Muscle layer of duodenum (tissue), 2 donors: ENCODE measurements at regions not wholly inside any gene's neighbourhood (a gene's known extent, or its start where the extent isn't known, plus 50 kb on each side); places are given as distances from the start of the nearest gene placed in this dataset.

Experiments
- H3K27ac ChIP-seq: one replicate; pipeline ENCODE4 v1.7.0; 2013; ENCODE audit warnings: mild to moderate bottlenecking, low read length
- H3K27me3 ChIP-seq: one replicate; pipeline ENCODE4 v1.7.0; 2013; ENCODE audit warnings: low read depth, mild to moderate bottlenecking, control low read depth, low read length
- H3K36me3 ChIP-seq, 2 donors: one replicate each; pipeline ENCODE4 v1.7.0; 2013; ENCODE audit warnings: low read length in 2 of 2, control low read depth in 1 of 2, mild to moderate bottlenecking in 1 of 2; ENCODE audit not compliant: insufficient read depth in 2 of 2, control insufficient read depth in 1 of 2
- H3K4me1 ChIP-seq, 2 donors: one replicate each; pipeline ENCODE4 v1.7.0; 2013; ENCODE audit warnings: low read length in 2 of 2, mild to moderate bottlenecking in 2 of 2, control low read depth in 1 of 2, moderate library complexity in 1 of 2; ENCODE audit not compliant: insufficient read depth in 2 of 2, control insufficient read depth in 1 of 2
- H3K4me3 ChIP-seq, 2 donors: one replicate each; pipeline ENCODE4 v1.7.0; 2013; ENCODE audit warnings: low read length in 2 of 2, low read depth in 1 of 2, mild to moderate bottlenecking in 1 of 2
- H3K9me3 ChIP-seq, 2 donors: one replicate each; pipeline ENCODE4 v1.7.0; 2013; ENCODE audit warnings: low read length in 2 of 2, control low read depth in 1 of 2, mild to moderate bottlenecking in 1 of 2; ENCODE audit not compliant: control insufficient read depth in 1 of 2
- donor health status: healthy.

DNA sequence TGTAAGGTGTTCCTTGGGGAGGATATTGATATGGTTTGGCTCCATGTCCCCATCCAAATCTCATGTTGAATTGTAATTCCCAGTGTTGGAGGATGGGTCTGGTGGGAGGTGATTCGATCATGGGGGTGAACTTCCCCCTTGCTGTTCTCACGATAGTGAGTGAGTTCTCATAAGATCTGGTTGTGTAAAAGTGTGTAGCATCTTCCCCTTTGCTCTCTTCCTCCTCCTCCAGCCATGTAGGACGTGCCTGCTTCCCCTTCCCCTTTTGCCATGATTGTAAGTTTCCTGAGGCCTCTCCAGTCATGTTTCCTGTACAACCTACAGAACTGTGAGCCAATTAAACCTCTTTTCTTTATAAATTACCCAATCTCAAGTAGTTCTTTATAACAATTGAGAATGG, 458.7 kb downstream of the LPIN1 start:
- Histone ChIP-seq H3K9me3 (no peaks in the 10 kb centered on the region), H3K27me3 (no peaks in the 10 kb centered on the region), H3K36me3 (no peaks in the 10 kb centered on the region), H3K4me3 (no peak overlapping the region), H3K4me1 (peaks cover 0 to 6% of the 10 kb centered on the region in 2 donors), H3K27ac (no peak overlapping the region)

DNA sequence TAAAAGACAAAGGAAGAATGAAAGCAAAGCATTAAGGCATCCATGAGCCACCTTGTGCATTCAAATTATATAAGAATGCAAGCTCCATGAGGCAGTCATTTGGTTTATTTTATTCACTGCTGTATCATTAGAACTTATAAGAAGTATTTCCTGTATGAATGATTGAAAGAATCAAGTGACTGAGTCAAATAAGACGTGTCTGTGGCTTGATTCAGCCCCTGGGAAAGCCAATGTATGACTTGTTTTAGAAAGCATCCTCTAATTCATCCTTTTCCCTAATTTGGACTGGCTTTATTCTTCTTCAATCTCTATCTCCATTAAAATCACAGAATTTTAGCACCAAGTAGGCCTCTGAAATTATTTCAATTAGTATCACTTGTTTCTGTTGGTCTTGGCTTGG, 461.1 kb downstream of the LPIN1 start:
- no peak overlapping the region for H3K4me3 ChIP-seq
- H3K36me3 ChIP-seq = no peaks in the 10 kb centered on the region
- no peaks in the 10 kb centered on the region for H3K27me3 ChIP-seq
- H3K27ac ChIP-seq = no peak overlapping the region
- no peaks in the 10 kb centered on the region for H3K9me3 ChIP-seq
- peaks cover 0 to under 1% of the 10 kb centered on the region in 2 donors for H3K4me1 ChIP-seq

DNA sequence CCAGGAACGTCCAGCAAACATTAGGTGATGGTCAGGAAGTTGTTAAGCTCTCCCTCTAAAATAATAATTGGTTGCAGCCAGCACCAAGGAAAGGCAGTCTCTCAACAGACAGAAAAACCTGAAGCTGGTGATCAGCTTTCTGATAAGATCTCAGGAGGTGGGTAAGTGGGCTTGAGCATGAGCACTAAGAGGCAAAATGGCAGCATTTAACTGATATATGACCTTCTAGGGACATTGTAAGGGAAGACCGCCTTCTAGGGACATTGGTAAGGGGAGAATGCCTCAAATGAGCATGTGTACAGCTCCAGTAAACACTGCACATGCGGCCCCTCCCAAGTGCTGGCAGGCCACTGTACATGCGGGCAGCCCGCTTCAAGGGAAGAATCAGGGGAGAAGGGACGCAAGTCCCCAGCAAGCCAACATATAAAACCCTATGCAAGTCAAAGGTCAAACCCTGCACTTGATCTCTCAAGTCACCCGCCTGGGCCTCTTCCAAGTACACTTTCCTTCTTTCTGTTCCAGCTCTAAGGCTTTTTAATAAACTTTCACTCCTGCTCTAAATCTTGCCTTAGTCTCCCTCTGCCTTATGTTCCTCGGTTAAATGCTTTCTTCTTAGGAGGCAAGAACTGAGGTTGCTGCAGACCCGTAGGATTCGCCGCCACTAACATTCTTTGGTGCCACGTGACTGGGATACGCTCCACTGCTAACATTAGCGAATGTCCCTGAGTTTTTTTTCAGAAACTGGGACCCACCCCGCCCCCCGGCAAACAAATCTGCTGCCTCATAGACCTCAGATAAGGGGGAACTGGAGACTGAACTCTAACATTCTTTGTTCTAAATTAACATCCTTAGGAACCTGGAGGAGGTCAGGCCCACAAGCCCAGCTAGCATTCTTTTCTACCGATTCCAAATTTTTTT, 463.8 kb downstream of the LPIN1 start:
- H3K4me1 ChIP-seq = no peaks in the 10 kb centered on the region
- no peak overlapping the region for H3K4me3 ChIP-seq
- no peak overlapping the region for H3K27ac ChIP-seq
- H3K9me3 ChIP-seq = no peaks in the 10 kb centered on the region
- H3K27me3 ChIP-seq = no peaks in the 10 kb centered on the region
- no peaks in the 10 kb centered on the region for H3K36me3 ChIP-seq

DNA sequence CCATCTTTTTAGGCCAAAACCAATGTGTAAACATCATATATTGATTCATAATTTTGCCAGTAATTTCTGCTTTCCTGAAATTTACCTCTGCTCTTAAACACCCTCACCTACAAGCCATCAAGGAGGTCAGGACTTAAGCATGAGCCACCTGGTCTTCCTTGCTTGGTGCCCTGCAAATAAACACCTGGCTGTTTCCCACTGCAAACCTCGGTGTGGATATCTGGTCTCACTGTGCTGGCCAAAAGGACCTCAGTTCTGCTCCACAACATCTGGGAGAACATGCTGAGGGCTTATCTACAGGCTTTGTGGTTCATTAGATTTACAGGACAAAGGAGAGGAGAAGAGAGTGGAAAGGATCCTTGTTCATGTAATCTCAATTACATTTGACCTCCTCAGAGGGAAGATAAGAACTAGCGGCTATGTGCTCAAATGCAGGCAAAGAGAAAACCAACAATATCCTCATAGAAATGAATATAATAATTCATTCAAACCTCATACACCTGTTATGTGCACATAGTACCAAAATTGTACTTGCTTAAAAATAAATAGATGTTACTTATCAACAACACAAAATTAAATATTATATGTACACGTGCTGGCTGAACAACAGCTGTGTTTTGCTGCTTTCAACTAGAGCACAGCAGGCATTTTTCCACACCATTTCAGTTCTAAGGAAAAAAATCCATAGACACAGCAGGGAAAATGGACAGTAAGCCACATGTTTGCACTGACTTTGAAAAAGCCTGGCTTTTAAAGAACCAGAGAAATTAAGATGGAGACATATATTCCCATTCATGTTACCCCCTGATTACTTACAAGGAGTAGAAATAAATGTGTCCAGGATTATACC, 465.1 kb downstream of the LPIN1 start:
- H3K27me3 ChIP-seq = no peaks in the 10 kb centered on the region
- no peaks in the 10 kb centered on the region for H3K9me3 ChIP-seq
- no peaks in the 10 kb centered on the region for H3K4me1 ChIP-seq
- no peak overlapping the region for H3K4me3 ChIP-seq
- H3K36me3 ChIP-seq = no peaks in the 10 kb centered on the region
- no peak overlapping the region for H3K27ac ChIP-seq

DNA sequence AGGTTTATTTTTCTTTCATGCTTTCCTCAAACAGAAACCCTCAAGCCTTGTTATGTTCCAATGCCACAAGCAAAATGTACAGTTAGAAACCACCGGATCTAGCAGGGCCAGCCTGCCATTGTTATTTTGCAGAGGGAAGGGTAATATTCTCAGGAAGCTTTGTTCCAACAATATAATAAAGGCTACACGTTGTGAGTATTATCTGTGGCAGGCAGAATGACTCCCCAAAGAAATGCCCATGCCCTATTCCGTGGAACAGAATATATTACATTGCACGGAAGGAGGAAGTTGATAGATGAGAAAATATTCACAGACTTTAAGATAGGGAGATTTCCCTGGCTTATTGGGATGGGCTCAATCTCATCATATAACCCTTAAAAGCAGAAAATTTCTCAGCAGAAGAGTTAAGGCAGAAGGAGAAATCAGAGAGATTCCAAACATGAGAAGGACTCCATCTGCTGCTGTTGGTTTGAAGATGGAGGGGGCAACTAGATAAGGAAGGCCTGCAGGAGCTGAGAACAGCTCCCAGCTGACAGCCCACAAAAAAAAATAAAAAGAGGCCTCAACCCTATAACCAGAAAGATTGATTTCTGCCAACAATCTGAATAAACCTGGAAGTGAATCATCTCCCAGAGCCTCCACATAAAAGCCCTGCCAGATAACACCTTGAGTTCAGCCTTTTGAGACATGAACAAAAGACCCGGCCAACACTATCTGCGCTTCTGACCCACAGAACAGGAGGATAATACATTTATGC, 466.6 kb downstream of the LPIN1 start:
- H3K4me1 ChIP-seq = no peaks in the 10 kb centered on the region
- no peak overlapping the region for H3K27ac ChIP-seq
- H3K27me3 ChIP-seq = no peaks in the 10 kb centered on the region
- H3K36me3 ChIP-seq = no peaks in the 10 kb centered on the region
- H3K4me3 ChIP-seq = no peak overlapping the region
- H3K9me3 ChIP-seq = no peaks in the 10 kb centered on the region

DNA sequence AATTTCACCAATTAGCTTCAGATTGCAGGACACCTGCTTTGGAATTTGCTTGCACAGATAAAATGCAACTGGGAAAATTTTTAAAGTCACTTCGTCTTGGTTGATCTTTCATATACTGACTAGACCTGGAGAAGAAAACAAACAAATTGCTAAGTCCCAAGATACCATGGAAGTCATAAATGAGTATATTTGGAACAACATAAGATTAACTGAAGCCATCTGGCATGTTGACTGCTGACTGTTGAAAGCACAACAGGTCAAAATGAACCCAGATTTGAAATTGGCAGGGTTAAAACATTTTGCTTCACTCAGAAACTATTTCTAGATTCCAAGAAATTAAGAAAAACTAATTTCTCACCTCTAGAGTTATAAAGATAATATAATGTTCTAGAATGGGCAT, 470.7 kb downstream of the LPIN1 start:
- no peaks in the 10 kb centered on the region for H3K36me3 ChIP-seq
- no peaks in the 10 kb centered on the region for H3K9me3 ChIP-seq
- H3K4me3 ChIP-seq = no peak overlapping the region
- H3K4me1 ChIP-seq = no peaks in the 10 kb centered on the region
- H3K27me3 ChIP-seq = no peaks in the 10 kb centered on the region
- H3K27ac ChIP-seq = no peak overlapping the region

DNA sequence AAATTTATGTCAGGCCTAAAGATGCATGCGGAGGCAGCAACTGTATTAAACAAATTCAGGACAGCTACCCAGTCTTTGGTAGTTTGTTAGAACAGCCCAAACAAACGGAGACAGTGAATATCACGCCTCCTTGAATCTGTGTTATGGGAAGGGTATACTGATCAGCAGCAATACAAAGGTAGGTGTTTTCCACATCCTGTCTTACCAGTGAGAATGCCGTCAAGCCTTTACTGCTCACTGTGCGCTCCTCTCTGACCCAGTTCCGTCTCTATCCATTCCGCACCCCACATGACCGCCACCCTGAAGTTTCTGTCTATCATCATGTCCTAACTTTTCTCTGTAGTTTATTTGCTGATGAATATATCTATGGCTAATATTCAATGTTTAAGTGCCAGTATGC, 473.3 kb downstream of the LPIN1 start:
- no peaks in the 10 kb centered on the region for H3K36me3 ChIP-seq
- no peaks in the 10 kb centered on the region for H3K27me3 ChIP-seq
- no peak overlapping the region for H3K4me3 ChIP-seq
- no peaks in the 10 kb centered on the region for H3K4me1 ChIP-seq
- H3K27ac ChIP-seq = no peak overlapping the region
- peaks cover 0 to 8% of the 10 kb centered on the region in 2 donors for H3K9me3 ChIP-seq

DNA sequence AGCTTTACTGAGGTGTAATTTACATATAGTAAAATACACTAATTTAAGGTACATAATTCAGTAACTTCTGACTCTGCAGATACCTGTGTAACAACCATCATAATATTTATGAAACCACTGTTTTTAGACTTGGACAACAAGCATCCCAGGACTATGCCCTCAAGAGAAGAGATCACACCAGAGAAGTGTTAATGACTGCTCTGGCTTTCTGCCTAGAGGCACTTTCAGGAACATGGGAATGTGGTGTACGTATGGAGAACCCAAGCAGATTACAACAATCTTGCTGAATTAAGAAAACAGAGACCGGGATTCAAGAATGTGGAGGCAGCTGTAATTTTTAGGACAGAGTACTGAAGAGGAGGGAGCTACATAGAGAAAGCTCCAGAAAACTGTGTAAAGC, 475.2 kb downstream of the LPIN1 start:
- Histone ChIP-seq H3K4me1 (peaks cover 0 to 1% of the 10 kb centered on the region in 2 donors), H3K27ac (no peak overlapping the region), H3K4me3 (no peak overlapping the region), H3K36me3 (no peaks in the 10 kb centered on the region), H3K27me3 (no peaks in the 10 kb centered on the region), H3K9me3 (peaks cover 0 to 8% of the 10 kb centered on the region in 2 donors)

DNA sequence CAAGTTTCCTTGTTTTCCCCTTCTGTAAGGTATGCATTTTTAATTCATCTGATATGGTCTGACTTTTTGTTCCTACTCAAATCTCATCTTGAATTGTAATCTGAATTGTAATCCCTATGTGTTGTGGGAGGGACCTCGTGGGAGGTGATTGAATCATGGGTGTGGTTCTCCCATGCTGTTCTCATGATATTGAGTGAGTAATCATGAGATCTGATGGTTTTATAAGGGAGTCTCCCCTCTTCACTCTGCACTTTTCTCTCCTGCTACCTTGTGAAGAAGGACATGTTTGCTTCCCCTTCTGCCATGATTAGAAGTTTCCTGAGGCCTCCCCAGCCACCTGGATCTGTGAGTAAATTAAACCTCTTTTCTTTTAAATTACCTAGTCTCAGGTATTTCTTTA, 476.1 kb downstream of the LPIN1 start:
- H3K4me3 ChIP-seq = no peak overlapping the region
- H3K27me3 ChIP-seq = no peaks in the 10 kb centered on the region
- peaks cover 0 to 5% of the 10 kb centered on the region in 2 donors for H3K4me1 ChIP-seq
- no peak overlapping the region for H3K27ac ChIP-seq
- H3K9me3 ChIP-seq = peaks cover 0 to 8% of the 10 kb centered on the region in 2 donors
- no peaks in the 10 kb centered on the region for H3K36me3 ChIP-seq

DNA sequence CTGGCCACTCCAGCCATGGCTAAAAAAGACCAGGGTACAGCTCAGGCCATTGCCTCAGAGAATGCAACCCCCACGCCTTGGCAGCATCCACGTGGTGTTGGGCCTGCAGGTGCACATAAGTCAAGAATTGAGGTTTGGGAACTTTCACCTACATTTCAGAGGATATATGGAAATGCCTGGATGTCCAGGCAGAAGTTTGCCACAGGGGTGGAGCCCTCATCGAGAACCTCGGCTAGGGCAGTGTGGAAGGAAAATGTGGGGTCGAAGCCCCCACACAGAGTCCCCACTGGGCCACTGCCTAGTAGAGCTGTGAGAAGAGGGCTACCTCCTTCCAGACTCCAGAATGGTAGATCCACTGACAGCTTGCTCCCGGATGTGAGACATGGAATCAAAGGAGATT, 477.3 kb downstream of the LPIN1 start:
- Histone ChIP-seq H3K4me1 (peaks cover 0 to 5% of the 10 kb centered on the region in 2 donors), H3K36me3 (no peaks in the 10 kb centered on the region), H3K4me3 (no peak overlapping the region), H3K27me3 (no peaks in the 10 kb centered on the region), H3K9me3 (peaks cover 0 to 8% of the 10 kb centered on the region in 2 donors), H3K27ac (no peak overlapping the region)

DNA sequence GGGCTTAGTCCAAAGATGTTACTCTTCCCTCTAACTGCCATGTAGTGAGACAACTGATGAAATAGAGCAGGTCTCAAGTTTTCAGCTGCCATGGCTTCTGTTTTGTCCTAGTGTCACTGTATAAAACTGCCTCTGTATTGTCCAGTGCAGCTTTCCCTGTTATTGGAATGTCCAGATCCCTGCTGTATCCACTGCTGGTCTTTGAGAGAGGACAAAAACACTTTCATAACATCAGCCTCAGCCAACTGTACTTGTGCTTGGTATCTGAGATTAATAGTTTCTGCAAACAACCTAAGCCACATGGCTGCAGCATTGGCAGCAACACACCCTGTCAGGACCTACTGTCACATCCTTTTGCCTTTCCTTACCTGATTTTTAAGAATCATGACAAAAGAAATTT, 480.2 kb downstream of the LPIN1 start:
- H3K27me3 ChIP-seq = no peaks in the 10 kb centered on the region
- no peak overlapping the region for H3K4me3 ChIP-seq
- no peak overlapping the region for H3K27ac ChIP-seq
- no peaks in the 10 kb centered on the region for H3K36me3 ChIP-seq
- peaks cover 0 to 8% of the 10 kb centered on the region in 2 donors for H3K9me3 ChIP-seq
- peaks cover 0 to 5% of the 10 kb centered on the region in 2 donors for H3K4me1 ChIP-seq
